ENCODE measurements at regions not wholly inside any gene's neighbourhood (a gene's known extent, or its start where the extent isn't known, plus 50 kb on each side); places are given as distances from the start of the nearest gene placed in this dataset.

GRCh38 chr6:99219788-99220187 is 129.7 kb downstream of the FAXC start:
- no peaks in the 10 kb centered on the region for H3K4me1 ChIP-seq
- TF ChIP-seq POLR2AphosphoS5 (IDR thresholded peaks at IDR 0.05) = no peak
- TF ChIP-seq POLR2A (IDR thresholded peaks at IDR 0.05) = no peak
- TF ChIP-seq, protein P1, sequence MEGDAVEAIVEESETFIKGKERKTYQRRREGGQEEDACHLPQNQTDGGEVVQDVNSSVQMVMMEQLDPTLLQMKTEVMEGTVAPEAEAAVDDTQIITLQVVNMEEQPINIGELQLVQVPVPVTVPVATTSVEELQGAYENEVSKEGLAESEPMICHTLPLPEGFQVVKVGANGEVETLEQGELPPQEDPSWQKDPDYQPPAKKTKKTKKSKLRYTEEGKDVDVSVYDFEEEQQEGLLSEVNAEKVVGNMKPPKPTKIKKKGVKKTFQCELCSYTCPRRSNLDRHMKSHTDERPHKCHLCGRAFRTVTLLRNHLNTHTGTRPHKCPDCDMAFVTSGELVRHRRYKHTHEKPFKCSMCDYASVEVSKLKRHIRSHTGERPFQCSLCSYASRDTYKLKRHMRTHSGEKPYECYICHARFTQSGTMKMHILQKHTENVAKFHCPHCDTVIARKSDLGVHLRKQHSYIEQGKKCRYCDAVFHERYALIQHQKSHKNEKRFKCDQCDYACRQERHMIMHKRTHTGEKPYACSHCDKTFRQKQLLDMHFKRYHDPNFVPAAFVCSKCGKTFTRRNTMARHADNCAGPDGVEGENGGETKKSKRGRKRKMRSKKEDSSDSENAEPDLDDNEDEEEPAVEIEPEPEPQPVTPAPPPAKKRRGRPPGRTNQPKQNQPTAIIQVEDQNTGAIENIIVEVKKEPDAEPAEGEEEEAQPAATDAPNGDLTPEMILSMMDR (IDR thresholded peaks at IDR 0.05) = no peak
- intact Hi-C loops (cut with DNase I; ENCODE audit: low total_unique reads) = no loop called here

GRCh38 chr6:99216959-99217358 is 132.5 kb downstream of the FAXC start:
- Histone ChIP-seq H3K9me3 (no peaks in the 10 kb centered on the region), H3K36me3 (no peaks in the 10 kb centered on the region), H3K27ac (no peak overlapping the region), H3K4me3 (no peak overlapping the region), H3K4me1 (no peaks in the 10 kb centered on the region), H3K27me3 (no peaks in the 10 kb centered on the region)
- intact Hi-C loops (cut with DNase I; ENCODE audit: low total_unique reads) = no loop called here
- DNase-seq (ENCODE audit: low spot score in 2 of 2) = no peak
- TF ChIP-seq POLR2A (IDR thresholded peaks at IDR 0.05) (no peak), POLR2AphosphoS5 (IDR thresholded peaks at IDR 0.05) (no peak)
- TF ChIP-seq, protein P1 (IDR thresholded peaks at IDR 0.05) = no peak

More at GRCh38 chr6:99219788-99220187, 129.7 kb downstream of the FAXC start:
- no peak overlapping the region for H3K4me3 ChIP-seq
- H3K27me3 ChIP-seq = no peaks in the 10 kb centered on the region
- H3K9me3 ChIP-seq = no peaks in the 10 kb centered on the region
- DNase-seq (ENCODE audit: low spot score in 2 of 2) = no peak
- no peak overlapping the region for H3K27ac ChIP-seq
- H3K36me3 ChIP-seq = no peaks in the 10 kb centered on the region

DNA sequence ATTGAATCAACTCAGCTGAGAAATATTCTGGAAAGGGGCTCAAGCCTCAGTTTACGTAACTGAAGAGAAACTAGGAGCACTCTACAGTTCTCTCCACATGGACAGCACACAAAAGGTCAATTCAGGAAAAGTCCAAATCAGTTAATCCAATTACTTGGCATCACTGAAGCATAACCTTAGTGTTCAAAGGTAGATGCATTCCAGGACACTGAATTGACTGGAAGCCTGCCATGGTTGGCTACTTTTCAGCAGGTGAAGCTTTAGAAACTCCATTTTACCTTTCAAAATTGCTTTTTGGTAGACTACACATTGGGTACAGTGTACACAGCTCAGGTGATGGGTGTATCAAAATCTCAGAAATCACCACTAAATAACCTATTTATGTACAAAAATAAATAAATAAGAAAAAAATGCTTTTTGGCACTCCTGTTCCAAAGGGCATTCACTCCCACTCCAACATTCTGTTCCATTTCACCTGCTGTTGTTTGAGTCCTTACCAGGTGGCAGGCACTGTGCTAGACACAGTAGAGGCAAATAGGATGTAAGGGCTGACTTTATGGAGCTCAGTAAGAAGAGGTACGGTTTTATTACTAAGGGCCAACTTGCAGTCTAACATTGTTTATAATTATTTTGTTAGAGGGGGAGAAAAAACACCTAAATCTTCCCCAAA is 153.4 kb downstream of the FAXC start:
- no peak overlapping the region for H3K27ac ChIP-seq

GRCh38 chr6:99192561-99192960 is 156.9 kb downstream of the FAXC start:
- no peak overlapping the region for H3K4me3 ChIP-seq
- no peaks in the 10 kb centered on the region for H3K27me3 ChIP-seq
- no peaks in the 10 kb centered on the region for H3K9me3 ChIP-seq
- no peak overlapping the region for H3K27ac ChIP-seq
- no peaks in the 10 kb centered on the region for H3K4me1 ChIP-seq
- DNase-seq (ENCODE audit: low spot score in 2 of 2) = no peak
- intact Hi-C loops (cut with DNase I; ENCODE audit: low total_unique reads) = no loop called here
- no peaks in the 10 kb centered on the region for H3K36me3 ChIP-seq
- no peak for TF ChIP-seq POLR2AphosphoS5 (IDR thresholded peaks at IDR 0.05)
- TF ChIP-seq POLR2A (IDR thresholded peaks at IDR 0.05) = no peak
- TF ChIP-seq, protein P1 (IDR thresholded peaks at IDR 0.05) = no peak

More for the DNA sequence above, 153.4 kb downstream of the FAXC start:
- TF ChIP-seq POLR2A (IDR thresholded peaks at IDR 0.05) (no peak), POLR2AphosphoS5 (IDR thresholded peaks at IDR 0.05) (no peak)
- TF ChIP-seq, protein P1 (IDR thresholded peaks at IDR 0.05) = no peak
- no peaks in the 10 kb centered on the region for H3K27me3 ChIP-seq
- no peaks in the 10 kb centered on the region for H3K4me1 ChIP-seq
- intact Hi-C loops (cut with DNase I; ENCODE audit: low total_unique reads) = loop anchor here (2.0 kb wide), 1 partner anchor 75 kb away; no protein-coding TSS in a partner anchor
- no peaks in the 10 kb centered on the region for H3K36me3 ChIP-seq
- no peak for DNase-seq (ENCODE audit: low spot score in 2 of 2)
- no peak overlapping the region for H3K4me3 ChIP-seq
- no peaks in the 10 kb centered on the region for H3K9me3 ChIP-seq

GRCh38 chr6:99189823-99190721 is 159.4 kb downstream of the FAXC start:
- no peak for DNase-seq (ENCODE audit: low spot score in 2 of 2)
- TF ChIP-seq POLR2A (IDR thresholded peaks at IDR 0.05) (no peak), POLR2AphosphoS5 (IDR thresholded peaks at IDR 0.05) (no peak)
- TF ChIP-seq, protein P1 (IDR thresholded peaks at IDR 0.05) = no peak
- H3K27me3 ChIP-seq = no peaks in the 10 kb centered on the region

More at GRCh38 chr6:99189823-99190721, 159.4 kb downstream of the FAXC start:
- Histone ChIP-seq H3K4me1 (no peaks in the 10 kb centered on the region), H3K4me3 (no peak overlapping the region), H3K9me3 (no peaks in the 10 kb centered on the region), H3K27ac (no peak overlapping the region), H3K36me3 (no peaks in the 10 kb centered on the region)
- intact Hi-C loops (cut with DNase I; ENCODE audit: low total_unique reads) = no loop called here

Data from breast epithelium (tissue), 4 donors.